H1 (cell line): ENCODE measurements at regions not wholly inside any gene's neighbourhood (a gene's known extent, or its start where the extent isn't known, plus 50 kb on each side); places are given as distances from the start of the nearest gene placed in this dataset.

Experiments used
- CTCF ChIA-PET: fragments of 300-600 bp; sonication (Branson Sonifier 250); formaldehyde crosslinking; loops from one replicate; lab custom pipeline; 2021; ENCODE audit not compliant: partially characterized antibody; lab: Charles Lee
- POLR2A ChIA-PET: fragments of 300-600 bp; sonication (Branson Sonifier 250); formaldehyde crosslinking; loops from one replicate; lab custom pipeline; 2021; ENCODE audit warnings: inconsistent platforms; ENCODE audit not compliant: partially characterized antibody; lab: Charles Lee
- DNase-seq, 2 experiments: peaks; one replicate each; pipeline versions ENCODE4 v3.0.0 to v3.0.0-alpha.2; 2010 to 2022; ENCODE audit warnings: low spot score in 2 of 2, low read depth in 1 of 2, mixed read lengths in 1 of 2
- FAIRE-seq: peaks from 2 replicates; lab custom pipeline; 2011; peaks lifted over from hg19 to GRCh38; lab: Jason Lieb, UNC
- H2AFZ ChIP-seq: 2 replicates; pipeline ENCODE4 v1.8.1; 2012; ENCODE audit warnings: low read length, inconsistent platforms
- H2AK5ac ChIP-seq: 2 replicates; pipeline ENCODE4 v1.6.1; 2013; ENCODE audit warnings: low read depth, low read length
- H2BK120ac ChIP-seq: replicated peaks from 2 replicates; pipeline ENCODE3; 2013; ENCODE audit warnings: low read depth, low read length, inconsistent platforms
- H2BK12ac ChIP-seq: 2 replicates; pipeline ENCODE4 v1.6.1; 2013; ENCODE audit warnings: low read depth, low read length
- H2BK15ac ChIP-seq: 2 replicates; pipeline ENCODE4 v1.6.1; 2013; ENCODE audit warnings: low read length
- H2BK20ac ChIP-seq: 2 replicates; pipeline ENCODE4 v1.6.1; 2013; ENCODE audit warnings: low read length
- H2BK5ac ChIP-seq: 2 replicates; pipeline ENCODE4 v1.6.1; 2013; ENCODE audit warnings: low read depth, low read length
- H3K14ac ChIP-seq: 2 replicates; pipeline ENCODE4 v1.6.1; 2013; ENCODE audit warnings: inconsistent platforms; ENCODE audit not compliant: insufficient read length
- H3K18ac ChIP-seq: 2 replicates; pipeline ENCODE4 v1.6.1; 2013; ENCODE audit warnings: low read length; ENCODE audit errors: extremely low read depth
- H3K23ac ChIP-seq: 2 replicates; pipeline ENCODE4 v1.6.1; 2013; ENCODE audit warnings: inconsistent platforms; ENCODE audit not compliant: insufficient read length
- H3K23me2 ChIP-seq: 2 replicates; pipeline ENCODE4 v1.6.1; 2013; ENCODE audit warnings: low read depth, low read length
- H3K27ac ChIP-seq: 2 replicates; pipeline ENCODE4 v1.6.1; 2011; ENCODE audit warnings: low read depth, low read length, inconsistent platforms
- H3K27me3 ChIP-seq, 4 experiments: replicated peaks in 1 of 4; 1 replicate in 1 of 4; 2 replicates in 3 of 4; pipeline versions ENCODE4 v1.6.1 to v1.8.1; 2011 to 2013; ENCODE audit warnings: low read length in 3 of 4, mild to moderate bottlenecking in 3 of 4, inconsistent platforms in 2 of 4, mixed read lengths in 2 of 4, moderate library complexity in 1 of 4; ENCODE audit not compliant: control insufficient read depth in 3 of 4, insufficient read depth in 3 of 4; ENCODE audit errors: extremely low read depth in 1 of 4
- H3K36me3 ChIP-seq, 4 experiments: 2 replicates each; pipeline versions ENCODE4 v1.6.1 to v1.8.1; 2011 to 2013; ENCODE audit warnings: mild to moderate bottlenecking in 4 of 4, low read length in 3 of 4, moderate library complexity in 2 of 4, control low read depth in 1 of 4, inconsistent platforms in 1 of 4; ENCODE audit not compliant: insufficient read depth in 4 of 4, control insufficient read depth in 2 of 4
- H3K4ac ChIP-seq: replicated peaks from 2 replicates; pipeline ENCODE3; 2013; ENCODE audit warnings: low read length, low read depth, mixed read lengths, inconsistent platforms; ENCODE audit not compliant: insufficient read length
- H3K4me1 ChIP-seq, 4 experiments: replicated peaks in 1 of 4; 1 replicate in 1 of 4; 2 replicates in 3 of 4; pipeline versions ENCODE4 v1.6.1 to v1.8.1; 2011 to 2013; ENCODE audit warnings: low read length in 3 of 4, inconsistent platforms in 2 of 4, mixed read lengths in 1 of 4; ENCODE audit not compliant: insufficient read depth in 4 of 4, control insufficient read depth in 3 of 4
- H3K4me2 ChIP-seq, 2 experiments: 2 replicates each; pipeline versions ENCODE4 v1.6.1 to v1.8.1; 2011 to 2013; ENCODE audit warnings: low read depth in 2 of 2, low read length in 2 of 2, control low read depth in 1 of 2, inconsistent platforms in 1 of 2, mild to moderate bottlenecking in 1 of 2; ENCODE audit not compliant: insufficient read depth in 1 of 2
- H3K4me3 ChIP-seq, 4 experiments: fragments of 200-600, 300-600 bp in 1 of 4; sonication (generic), shearing (Covaris generic), sonication (Bioruptor Twin) in 1 of 4; 2 replicates each; pipeline versions ENCODE4 v1.5.1 to v1.8.1; 2011 to 2016; ENCODE audit warnings: low read length in 4 of 4, low read depth in 3 of 4, control low read depth in 2 of 4, inconsistent platforms in 2 of 4, mild to moderate bottlenecking in 2 of 4, mixed read lengths in 1 of 4, moderate library complexity in 1 of 4; ENCODE audit not compliant: insufficient read depth in 2 of 4; ENCODE audit errors: extremely low read depth in 1 of 4
- H3K56ac ChIP-seq: replicated peaks from 2 replicates; pipeline ENCODE3; 2013; ENCODE audit warnings: low read depth, mild to moderate bottlenecking, mixed read lengths, low read length, inconsistent platforms; ENCODE audit not compliant: insufficient read length
- H3K79me1 ChIP-seq: 2 replicates; pipeline ENCODE4 v1.6.1; 2013; ENCODE audit warnings: low read depth, low read length, control low read depth
- H3K79me2 ChIP-seq, 2 experiments: 2 replicates each; pipeline versions ENCODE4 v1.6.1 to v1.8.1; 2012 to 2013; ENCODE audit warnings: low read length in 2 of 2, mild to moderate bottlenecking in 2 of 2, inconsistent platforms in 1 of 2; ENCODE audit not compliant: insufficient read depth in 2 of 2, control insufficient read depth in 1 of 2
- H3K9ac ChIP-seq, 4 experiments: replicated peaks in 1 of 4; 1 replicate in 1 of 4; 2 replicates in 3 of 4; pipeline versions ENCODE4 v1.6.1 to v1.8.1; 2011 to 2013; ENCODE audit warnings: low read depth in 3 of 4, low read length in 3 of 4, control low read depth in 2 of 4, mild to moderate bottlenecking in 2 of 4, moderate library complexity in 2 of 4, inconsistent platforms in 1 of 4; ENCODE audit errors: extremely low read depth in 1 of 4
- H3K9me3 ChIP-seq, 2 experiments: 2 replicates each; pipeline versions ENCODE4 v1.6.1 to v1.8.1; 2012 to 2013; ENCODE audit warnings: mild to moderate bottlenecking in 2 of 2, moderate library complexity in 2 of 2, control low read depth in 1 of 2, inconsistent platforms in 1 of 2, low read depth in 1 of 2, low read length in 1 of 2, mixed read lengths in 1 of 2; ENCODE audit not compliant: insufficient read depth in 2 of 2
- H4K20me1 ChIP-seq, 2 experiments: replicated peaks in 1 of 2; 2 replicates each; pipeline versions ENCODE3 to v1.8.1; 2011 to 2013; ENCODE audit warnings: inconsistent platforms in 2 of 2, low read length in 2 of 2, mild to moderate bottlenecking in 1 of 2; ENCODE audit not compliant: insufficient read depth in 2 of 2, control insufficient read depth in 1 of 2
- H4K5ac ChIP-seq: 2 replicates; pipeline ENCODE4 v1.6.1; 2013; ENCODE audit warnings: low read length, low read depth, mixed read lengths, inconsistent platforms; ENCODE audit not compliant: insufficient read length
- H4K8ac ChIP-seq: 2 replicates; pipeline ENCODE4 v1.8.0; 2013; ENCODE audit warnings: mild to moderate bottlenecking, moderate library complexity, low read length, inconsistent platforms; ENCODE audit not compliant: insufficient read depth; ENCODE audit errors: extremely low read depth
- H4K91ac ChIP-seq: replicated peaks from 2 replicates; pipeline ENCODE3; 2013; ENCODE audit warnings: low read length, mixed read lengths, inconsistent platforms; ENCODE audit not compliant: insufficient read length
- RNF2 ChIP-seq: fragments of 200-900, 300-1000 bp; sonication (generic); IDR thresholded peaks from 2 replicates; pipeline ENCODE4 v1.7.1; 2016; ENCODE audit warnings: borderline replicate concordance, low read depth, mild to moderate bottlenecking, antibody characterized with exemption, low read length; ENCODE audit not compliant: poor library complexity, severe bottlenecking; ENCODE audit errors: missing control alignments
- WGBS, 2 experiments: shearing (Covaris generic) in 1 of 2; methylation state at CpG; one replicate each; pipeline versions ENCODE4 v1.1.6 to v1.1.7; 2013 to 2015; ENCODE audit warnings: low lambda C conversion rate in 2 of 2, mixed read lengths in 2 of 2, inconsistent platforms in 1 of 2, low coverage in 1 of 2, missing lambda C conversion rate in 1 of 2; ENCODE audit not compliant: insufficient replicate concordance in 2 of 2, insufficient coverage in 1 of 2, insufficient read length in 1 of 2; ENCODE audit errors: extremely low coverage in 1 of 2, missing lambda C conversion rate in 1 of 2; 5-methylcytosine and 5-hydroxymethylcytosine counted together
- TF ChIP-seq, protein P1 (sequence below): IDR thresholded peaks from 2 replicates; pipeline ENCODE4 v1.6.1; 2011; ENCODE audit warnings: low read depth, mild to moderate bottlenecking, low read length; ENCODE audit not compliant: insufficient read depth
- TF ChIP-seq, protein P2 (sequence below): IDR thresholded peaks from 2 replicates; pipeline ENCODE4 v1.6.1; 2012; ENCODE audit warnings: low read length, inconsistent platforms

GRCh38 chr5:125306741-125307140 lies 560.3 kb upstream of the ZNF608 start:
- H3K23me2 ChIP-seq = no peaks in the 10 kb centered on the region
- no peak overlapping the region for H3K14ac ChIP-seq
- H2BK5ac ChIP-seq = no peak overlapping the region
- whole genome bisulfite sequencing, 2 experiments = 98% methylated on average over 3 of the region's 3 CpGs; no CpG with 5 or more reads in 1 of the 2 experiments
- no peaks in the 10 kb centered on the region for H3K79me1 ChIP-seq
- no peak overlapping the region for H3K23ac ChIP-seq
- H3K4me3 ChIP-seq = no peak overlapping the region
- H4K91ac ChIP-seq = no peak overlapping the region
- H3K18ac ChIP-seq = no peak overlapping the region
- H2AFZ ChIP-seq = no peak overlapping the region
- H3K4ac ChIP-seq = no peak overlapping the region
- H2AK5ac ChIP-seq = no peak overlapping the region
- no peaks in the 10 kb centered on the region for H3K27me3 ChIP-seq
- H2BK12ac ChIP-seq = no peak overlapping the region
- H3K27ac ChIP-seq = no peak overlapping the region
- peaks cover 0 to 2% of the 10 kb centered on the region in 2 experiments; a peak in 1 of 4 replicates for H3K9me3 ChIP-seq
- H3K36me3 ChIP-seq = no peaks in the 10 kb centered on the region
- H3K4me2 ChIP-seq = no peak overlapping the region
- H3K4me1 ChIP-seq = peaks cover 0 to 1% (median 0%) of the 10 kb centered on the region in 4 experiments; a peak in 1 of 7 replicates
- DNase-seq = no peak
- no peaks in the 10 kb centered on the region for H4K20me1 ChIP-seq
- POLR2A ChIA-PET = no interaction called here
- H2BK120ac ChIP-seq = no peak overlapping the region
- CTCF ChIA-PET = interaction anchor here (0.7 kb wide), 1 partner anchor 57 kb away, joined by 3 read pairs; no protein-coding TSS in a partner anchor
- no peak overlapping the region for H4K5ac ChIP-seq
- H3K56ac ChIP-seq = no peak overlapping the region
- H3K79me2 ChIP-seq = no peaks in the 10 kb centered on the region
- no peak overlapping the region for H2BK20ac ChIP-seq
- no peak for FAIRE-seq
- H4K8ac ChIP-seq = no peak overlapping the region
- no peak overlapping the region for H2BK15ac ChIP-seq
- no peak overlapping the region for H3K9ac ChIP-seq
- no peak for TF ChIP-seq RNF2
- TF ChIP-seq, protein P1, sequence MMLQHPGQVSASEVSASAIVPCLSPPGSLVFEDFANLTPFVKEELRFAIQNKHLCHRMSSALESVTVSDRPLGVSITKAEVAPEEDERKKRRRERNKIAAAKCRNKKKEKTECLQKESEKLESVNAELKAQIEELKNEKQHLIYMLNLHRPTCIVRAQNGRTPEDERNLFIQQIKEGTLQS = no peak
- TF ChIP-seq, protein P2, sequence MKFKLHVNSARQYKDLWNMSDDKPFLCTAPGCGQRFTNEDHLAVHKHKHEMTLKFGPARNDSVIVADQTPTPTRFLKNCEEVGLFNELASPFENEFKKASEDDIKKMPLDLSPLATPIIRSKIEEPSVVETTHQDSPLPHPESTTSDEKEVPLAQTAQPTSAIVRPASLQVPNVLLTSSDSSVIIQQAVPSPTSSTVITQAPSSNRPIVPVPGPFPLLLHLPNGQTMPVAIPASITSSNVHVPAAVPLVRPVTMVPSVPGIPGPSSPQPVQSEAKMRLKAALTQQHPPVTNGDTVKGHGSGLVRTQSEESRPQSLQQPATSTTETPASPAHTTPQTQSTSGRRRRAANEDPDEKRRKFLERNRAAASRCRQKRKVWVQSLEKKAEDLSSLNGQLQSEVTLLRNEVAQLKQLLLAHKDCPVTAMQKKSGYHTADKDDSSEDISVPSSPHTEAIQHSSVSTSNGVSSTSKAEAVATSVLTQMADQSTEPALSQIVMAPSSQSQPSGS = no peak
